Ovary (tissue), 3 donors: ENCODE measurements at regions not wholly inside any gene's neighbourhood (a gene's known extent, or its start where the extent isn't known, plus 50 kb on each side); places are given as distances from the start of the nearest gene placed in this dataset.

Source experiments
- CTCF ChIP-seq, 3 donors: fragments of 450-650 bp in 2 of 3; fragments of 200-600 bp in 1 of 3; IDR thresholded peaks; one replicate each; pipeline versions ENCODE4 v1.5.1 to v1.8.0; 2016 to 2022; ENCODE audit warnings: antibody characterized with exemption in 3 of 3, mild to moderate bottlenecking in 1 of 3
- EP300 ChIP-seq: sonication (generic); formaldehyde crosslinking; IDR thresholded peaks from one replicate; pipeline ENCODE4 v1.6.1; 2017; ENCODE audit warnings: antibody characterized with exemption
- donor health status: DM: no; HTN: no; CAD: no.

GRCh38 chr3:34152656-34153055 lies 354.2 kb downstream of the PDCD6IP start:
- no peak for TF ChIP-seq EP300
- no peak for TF ChIP-seq CTCF (IDR thresholded peaks at IDR 0.05)
